ENCODE measurements at regions not wholly inside any gene's neighbourhood (a gene's known extent, or its start where the extent isn't known, plus 50 kb on each side); places are given as distances from the start of the nearest gene placed in this dataset.

GRCh38 chr13:26837102-26837501 is 76.5 kb upstream of the GPR12 start:
- no peak for DNase-seq (ENCODE audit: low read depth, low spot score)

- DNase-seq (ENCODE audit: low read depth, low spot score): no peak
Measured at GRCh38 chr13:26836626-26837025, 76.0 kb upstream of the GPR12 start.

DNA sequence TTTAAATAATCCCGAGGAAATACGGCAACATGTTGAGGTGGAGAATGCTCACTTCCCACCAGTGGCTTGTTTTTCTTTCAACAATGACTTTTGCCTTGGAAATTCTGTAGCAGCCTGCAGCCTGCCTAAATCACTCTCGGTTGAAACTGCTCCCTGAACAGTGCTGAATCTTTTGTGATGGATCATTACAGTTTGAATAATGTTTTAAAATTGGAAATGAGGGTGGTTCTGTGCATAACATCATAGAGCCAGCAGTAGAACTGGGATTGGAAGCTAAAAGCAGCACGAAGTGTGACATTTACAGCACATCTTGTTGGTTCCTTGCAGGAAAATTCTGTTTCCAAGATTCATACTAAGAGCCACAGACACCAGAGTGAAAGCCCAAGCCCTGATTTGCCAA is 74.1 kb upstream of the GPR12 start:
- no peak for DNase-seq (ENCODE audit: low read depth, low spot score)

GRCh38 chr13:26831336-26831908 is 70.8 kb upstream of the GPR12 start:
- no peak for DNase-seq (ENCODE audit: low read depth, low spot score)

DNA sequence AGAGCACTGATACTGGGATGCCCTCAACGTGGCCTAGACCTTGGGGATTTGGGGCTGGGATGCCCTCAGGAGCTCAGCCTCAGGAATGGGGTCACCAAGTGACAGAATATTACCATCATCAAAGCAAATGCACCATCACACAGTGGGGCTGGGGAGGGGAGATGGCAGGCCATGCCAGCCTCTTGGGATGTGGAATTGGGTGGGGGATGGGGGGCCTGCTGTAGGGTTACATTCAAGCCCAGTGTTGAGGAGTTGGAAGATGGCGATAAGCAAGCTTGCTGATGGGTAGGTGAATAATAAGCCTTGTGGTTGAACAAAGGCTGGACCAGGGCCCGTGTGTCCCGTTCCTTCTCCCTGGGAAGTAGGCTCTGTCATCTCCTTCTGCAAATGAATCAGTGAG is 69.1 kb upstream of the GPR12 start:
- DNase-seq (ENCODE audit: low read depth, low spot score): no peak

- no peak for DNase-seq (ENCODE audit: low read depth, low spot score)
Measured at GRCh38 chr13:26824581-26824980, 64.0 kb upstream of the GPR12 start.

DNA sequence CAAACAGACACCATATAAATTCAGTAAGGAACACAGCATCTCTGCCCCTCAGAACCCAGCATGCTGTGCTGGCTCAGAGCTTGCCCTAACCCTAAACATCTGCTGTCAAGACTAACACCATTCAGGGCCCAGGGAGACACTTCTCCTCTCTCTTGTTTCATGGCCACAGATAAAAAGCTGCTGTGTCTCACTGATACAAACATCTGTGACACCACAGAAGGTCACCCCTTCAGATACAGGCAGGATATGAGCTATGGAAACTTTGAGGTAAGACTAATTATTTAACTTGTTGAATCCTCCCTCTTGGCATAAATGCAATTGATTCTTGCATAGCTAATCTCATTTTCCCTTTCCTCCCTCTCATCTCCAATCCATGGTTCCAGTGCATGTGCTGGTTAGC is 61.6 kb upstream of the GPR12 start:
- no peak for DNase-seq (ENCODE audit: low read depth, low spot score)

GRCh38 chr13:26821672-26822071 is 61.1 kb upstream of the GPR12 start:
- no peak for DNase-seq (ENCODE audit: low read depth, low spot score)

DNA sequence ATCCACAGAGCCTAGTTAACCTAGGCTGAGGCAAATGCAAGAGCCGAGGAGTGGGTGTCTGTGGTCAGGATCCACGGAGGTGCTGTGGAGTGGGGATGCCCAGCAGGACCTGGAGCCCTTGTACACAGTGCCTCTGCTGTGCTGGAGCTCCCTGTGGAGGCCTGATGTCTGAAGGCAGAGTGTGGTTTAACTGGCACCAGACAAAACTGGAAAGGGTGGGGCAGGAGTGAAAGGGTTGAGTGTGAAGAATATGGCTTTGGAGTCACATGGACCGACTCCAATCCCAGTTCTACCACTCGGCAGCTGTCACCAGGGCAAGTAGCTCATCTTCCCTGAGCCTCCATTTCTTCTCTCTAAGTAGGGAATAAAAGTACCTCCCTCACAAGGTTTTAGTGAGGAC is 60.3 kb upstream of the GPR12 start:
- no peak for DNase-seq (ENCODE audit: low read depth, low spot score)

GRCh38 chr13:26819046-26819445 is 58.5 kb upstream of the GPR12 start:
- DNase-seq (ENCODE audit: low read depth, low spot score): no peak

- no peak for DNase-seq (ENCODE audit: low read depth, low spot score)
Measured at GRCh38 chr13:26816881-26817280, 56.3 kb upstream of the GPR12 start.

DNA sequence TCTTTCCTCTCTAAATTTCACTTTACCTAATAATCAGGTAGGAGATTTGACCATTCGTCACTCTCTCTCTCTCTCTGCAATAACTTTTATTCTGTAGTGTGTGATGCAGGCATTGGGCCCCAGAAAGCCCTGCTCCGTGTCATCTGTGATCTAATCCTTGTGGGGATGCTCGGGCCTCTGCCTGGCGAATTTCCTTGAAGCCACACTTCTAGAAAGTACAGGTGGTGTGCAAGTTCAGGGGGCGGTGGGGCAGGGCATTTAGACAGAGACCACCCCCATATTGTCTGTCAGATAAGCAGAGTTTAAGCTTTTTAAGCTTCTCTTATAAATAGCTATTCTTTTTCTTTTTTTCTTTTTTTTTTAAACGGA is 53.4 kb upstream of the GPR12 start:
- no peak for DNase-seq (ENCODE audit: low read depth, low spot score)

DNA sequence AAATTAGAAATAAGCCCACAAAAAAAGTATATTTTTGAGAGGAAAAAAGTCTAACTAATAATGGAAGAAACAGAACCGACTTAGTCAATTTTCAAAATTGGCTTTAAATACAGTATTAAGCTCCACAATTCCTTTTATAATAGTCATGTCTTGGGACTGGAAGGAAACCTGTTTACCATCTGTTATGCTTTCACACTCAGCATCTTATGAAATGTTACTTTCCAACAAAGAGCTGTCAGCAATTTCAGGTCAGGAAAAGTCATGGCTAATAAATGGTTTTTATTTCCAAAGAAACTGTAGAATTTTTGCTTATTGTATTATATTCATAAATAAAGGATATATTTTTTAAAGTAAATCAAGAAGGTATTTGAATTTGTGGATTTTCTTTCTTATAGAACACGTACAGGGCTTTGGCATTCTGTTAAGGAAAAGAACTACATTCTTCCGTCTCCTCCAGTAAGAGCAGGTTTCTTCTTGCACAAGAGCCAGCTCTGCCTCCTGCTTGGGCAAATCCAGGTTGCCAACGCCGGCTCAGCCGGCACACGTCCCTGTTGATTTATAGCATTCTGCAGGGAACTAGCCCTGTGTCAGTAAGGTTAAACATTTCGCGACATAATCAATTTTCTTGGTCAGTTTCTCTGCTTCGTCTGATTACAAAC is 52.9 kb upstream of the GPR12 start:
- DNase-seq (ENCODE audit: low read depth, low spot score): no peak

DNA sequence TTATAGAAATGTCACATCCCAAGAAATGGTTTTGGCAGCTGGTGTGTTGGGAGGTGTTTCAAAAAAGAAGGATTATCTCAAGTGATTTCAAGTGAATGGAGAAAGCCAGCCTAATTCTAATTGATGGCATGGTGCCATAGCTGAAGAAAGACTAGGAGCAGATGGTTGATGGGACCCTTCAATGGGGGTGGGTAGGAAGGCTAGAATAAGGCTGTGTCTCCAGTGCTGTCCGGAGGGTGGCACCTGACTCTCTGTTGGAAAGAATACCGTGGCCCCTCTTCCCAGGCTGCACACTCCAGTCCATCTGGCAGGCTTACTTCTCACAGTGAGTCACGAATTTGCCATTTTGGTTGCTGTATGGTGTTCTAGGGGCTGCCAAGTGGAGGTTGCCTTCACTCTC is 51.0 kb upstream of the GPR12 start:
- no peak for DNase-seq (ENCODE audit: low read depth, low spot score)
